ENCODE measurements at regions not wholly inside any gene's neighbourhood (a gene's known extent, or its start where the extent isn't known, plus 50 kb on each side); places are given as distances from the start of the nearest gene placed in this dataset.

GRCh38 chr17:34443619-34444469, 80.8 kb upstream of the CCL1 start:
- no peak for ATAC-seq (ENCODE audit: insufficient read depth, low FRiP score)
- Histone ChIP-seq H3K36me3 (ENCODE audit: control insufficient read depth in 4 of 4, insufficient read depth in 4 of 4, low read length in 4 of 4) (no peaks in the 10 kb centered on the region), H3K27ac (ENCODE audit: low read depth in 1 of 2, low read length in 1 of 2) (no peak overlapping the region), H3K4me1 (ENCODE audit: control insufficient read depth in 5 of 5, insufficient read depth in 5 of 5, low read length in 5 of 5) (no peaks in the 10 kb centered on the region), H3K9ac (ENCODE audit: insufficient read depth in 1 of 2, low read length in 2 of 2) (no peak overlapping the region), H3K27me3 (ENCODE audit: control insufficient read depth in 3 of 3, insufficient read depth in 3 of 3, low read length in 2 of 3) (peaks cover 0 to 11% (median 3%) of the 10 kb centered on the region in 3 donors), H3K9me3 (ENCODE audit: control insufficient read depth in 4 of 4, insufficient read depth in 3 of 4, low read length in 3 of 4) (peaks cover 0 to 2% (median 0%) of the 10 kb centered on the region in 4 donors), H3K4me3 (no peak overlapping the region)
- no peak for TF ChIP-seq CTCF (IDR thresholded peaks at IDR 0.05; ENCODE audit: control extremely low read depth, extremely low read depth)
- WGBS, 2 donors: 54 to 69% methylated on average over 12 of the region's 12 CpGs
- no peak for DNase-seq

GRCh38 chr17:34442387-34443111, 79.5 kb upstream of the CCL1 start:
- H3K27me3 ChIP-seq (ENCODE audit: control insufficient read depth in 3 of 3, insufficient read depth in 3 of 3, low read length in 2 of 3): peaks cover 0 to 17% (median 3%) of the 10 kb centered on the region in 3 donors
- 57 to 72% methylated on average over 10 of the region's 10 CpGs for WGBS, 2 donors

DNA sequence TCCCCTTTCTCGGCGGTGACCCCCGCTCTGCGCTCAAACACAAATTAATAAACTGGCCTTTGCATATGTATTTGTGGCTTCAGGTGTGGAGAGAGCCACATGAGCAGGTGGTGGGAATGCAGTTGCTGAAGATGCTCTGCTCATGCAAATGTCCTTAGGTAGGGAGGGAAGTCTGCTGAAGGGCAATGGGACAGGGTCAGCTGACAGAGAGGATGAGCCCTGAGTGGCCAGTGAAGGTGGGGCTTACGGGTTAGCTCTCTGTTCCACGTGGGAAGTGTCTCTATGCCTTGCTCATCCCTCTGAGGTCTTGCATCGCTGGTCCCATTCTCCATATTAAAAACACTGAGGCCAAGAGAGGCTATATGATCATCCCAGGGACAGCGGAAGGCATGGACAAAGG, 74.2 kb upstream of the CCL1 start:
- Histone ChIP-seq H3K4me1 (ENCODE audit: control insufficient read depth in 5 of 5, insufficient read depth in 5 of 5, low read length in 5 of 5) (peaks cover 0 to 3% (median 0%) of the 10 kb centered on the region in 5 donors), H3K4me3 (no peak overlapping the region), H3K9me3 (ENCODE audit: control insufficient read depth in 4 of 4, insufficient read depth in 3 of 4, low read length in 3 of 4) (peaks cover 0 to 2% (median 0%) of the 10 kb centered on the region in 4 donors), H3K27ac (ENCODE audit: low read depth in 1 of 2, low read length in 1 of 2) (no peak overlapping the region), H3K9ac (ENCODE audit: insufficient read depth in 1 of 2, low read length in 2 of 2) (no peak overlapping the region), H3K36me3 (ENCODE audit: control insufficient read depth in 4 of 4, insufficient read depth in 4 of 4, low read length in 4 of 4) (no peaks in the 10 kb centered on the region), H3K27me3 (ENCODE audit: control insufficient read depth in 3 of 3, insufficient read depth in 3 of 3, low read length in 2 of 3) (peaks cover 0 to 26% (median 8%) of the 10 kb centered on the region in 3 donors)
- DNase-seq: no peak
- ATAC-seq (ENCODE audit: insufficient read depth, low FRiP score): no peak
- 81 to 82% methylated on average over 8 of the region's 8 CpGs for WGBS, 2 donors
- TF ChIP-seq CTCF (IDR thresholded peaks at IDR 0.05; ENCODE audit: control extremely low read depth, extremely low read depth): no peak

More at GRCh38 chr17:34442387-34443111, 79.5 kb upstream of the CCL1 start:
- no peaks in the 10 kb centered on the region for H3K36me3 ChIP-seq (ENCODE audit: control insufficient read depth in 4 of 4, insufficient read depth in 4 of 4, low read length in 4 of 4)
- no peaks in the 10 kb centered on the region for H3K4me1 ChIP-seq (ENCODE audit: control insufficient read depth in 5 of 5, insufficient read depth in 5 of 5, low read length in 5 of 5)
- DNase-seq (no peak), ATAC-seq (ENCODE audit: insufficient read depth, low FRiP score) (no peak)
- H3K27ac ChIP-seq (ENCODE audit: low read depth in 1 of 2, low read length in 1 of 2): no peak overlapping the region
- no peak overlapping the region for H3K9ac ChIP-seq (ENCODE audit: insufficient read depth in 1 of 2, low read length in 2 of 2)
- peaks cover 0 to 2% (median 0%) of the 10 kb centered on the region in 4 donors for H3K9me3 ChIP-seq (ENCODE audit: control insufficient read depth in 4 of 4, insufficient read depth in 3 of 4, low read length in 3 of 4)
- no peak for TF ChIP-seq CTCF (IDR thresholded peaks at IDR 0.05; ENCODE audit: control extremely low read depth, extremely low read depth)
- H3K4me3 ChIP-seq: no peak overlapping the region

All from lung (tissue), 11 donors.